GM12873 (cell line): ENCODE measurements at regions not wholly inside any gene's neighbourhood (a gene's known extent, or its start where the extent isn't known, plus 50 kb on each side); places are given as distances from the start of the nearest gene placed in this dataset.

Experiments
- CTCF ChIP-seq: IDR thresholded peaks from 2 replicates; pipeline ENCODE4 v1.5.1; 2012; ENCODE audit warnings: low read depth, mild to moderate bottlenecking, moderate library complexity, low read length, control low read depth; ENCODE audit not compliant: insufficient read depth; ENCODE audit errors: missing control alignments

GRCh38 chr7:68400783-68401182 is 1197.5 kb upstream of the AUTS2 start:
- no peak for TF ChIP-seq CTCF

GRCh38 chr7:68401313-68401712 is 1197.0 kb upstream of the AUTS2 start:
- no peak for TF ChIP-seq CTCF

DNA sequence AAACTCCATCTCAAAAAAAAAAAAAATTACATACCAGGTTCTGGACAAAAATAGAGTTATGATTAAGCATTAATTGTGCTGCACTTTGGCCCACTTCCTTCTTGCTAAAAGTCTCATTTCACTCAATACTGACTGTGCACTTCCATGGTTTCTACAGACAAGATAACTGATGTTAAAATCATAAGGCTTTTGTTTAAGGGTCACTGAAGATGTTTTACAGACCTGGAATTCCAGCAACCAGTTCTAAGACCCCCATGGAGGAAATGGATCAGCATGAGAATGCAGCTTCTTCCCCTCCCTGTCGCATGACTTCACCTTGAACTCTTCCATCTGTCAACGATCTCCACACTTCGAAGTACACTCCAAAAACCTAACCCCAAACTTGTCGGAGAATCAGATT is 1191.8 kb upstream of the AUTS2 start:
- no peak for TF ChIP-seq CTCF

- no peak for TF ChIP-seq CTCF
Measured at GRCh38 chr7:68407460-68407859, 1190.8 kb upstream of the AUTS2 start.

GRCh38 chr7:68408873-68409272 is 1189.4 kb upstream of the AUTS2 start:
- TF ChIP-seq CTCF, result no peak

DNA sequence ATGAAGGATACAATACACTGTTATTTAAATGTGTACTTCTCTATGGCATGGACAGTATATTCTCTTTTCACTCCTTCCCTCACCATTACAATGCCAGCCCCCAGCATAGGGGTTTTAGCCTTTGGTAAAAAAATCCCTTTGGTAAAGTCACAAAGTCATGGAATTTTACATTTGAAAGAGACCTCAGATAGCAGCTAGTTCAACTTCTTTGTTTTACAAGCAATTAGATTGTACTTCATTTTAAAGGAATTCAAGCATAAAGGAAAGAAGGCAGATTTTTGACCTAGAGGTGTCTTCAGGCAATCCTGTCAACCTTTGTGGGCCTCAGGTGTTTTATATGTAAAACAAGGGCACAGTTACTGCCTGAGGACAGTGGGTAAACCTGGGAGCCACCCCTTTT is 1188.4 kb upstream of the AUTS2 start:
- no peak for TF ChIP-seq CTCF

DNA sequence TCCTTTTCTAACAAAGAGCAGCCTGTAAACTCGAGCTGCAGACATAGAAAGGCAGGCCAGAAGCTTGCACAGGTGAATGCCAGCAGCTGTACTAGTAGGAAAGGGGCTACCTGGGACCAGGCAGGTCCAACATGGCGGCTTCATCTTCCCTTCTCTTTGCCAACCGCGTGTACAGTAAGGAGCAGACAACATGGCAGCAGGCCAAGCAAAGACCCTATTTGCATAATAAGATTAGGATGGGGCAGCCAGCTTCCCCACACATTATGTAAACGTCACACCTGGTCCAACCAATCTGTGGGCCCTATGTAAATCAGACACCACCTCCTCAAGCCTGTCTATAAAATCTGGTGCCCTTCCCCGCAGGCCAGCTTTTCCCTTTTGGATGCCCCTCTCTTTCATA is 1186.5 kb upstream of the AUTS2 start:
- TF ChIP-seq CTCF, result no peak

GRCh38 chr7:68414631-68415425 is 1183.4 kb upstream of the AUTS2 start:
- no peak for TF ChIP-seq CTCF
